GM20000 (cell line): ENCODE measurements at regions not wholly inside any gene's neighbourhood (a gene's known extent, or its start where the extent isn't known, plus 50 kb on each side); places are given as distances from the start of the nearest gene placed in this dataset.

Source experiments
- DNase-seq: peaks from one replicate; pipeline ENCODE4 v3.0.0; 2012; ENCODE audit warnings: low spot score
- TF ChIP-seq, protein P1 (sequence below): IDR thresholded peaks from 2 replicates; pipeline ENCODE4 v1.5.1; 2012; ENCODE audit warnings: mild to moderate bottlenecking, control low read depth; ENCODE audit errors: extremely low read depth, missing control alignments

DNA sequence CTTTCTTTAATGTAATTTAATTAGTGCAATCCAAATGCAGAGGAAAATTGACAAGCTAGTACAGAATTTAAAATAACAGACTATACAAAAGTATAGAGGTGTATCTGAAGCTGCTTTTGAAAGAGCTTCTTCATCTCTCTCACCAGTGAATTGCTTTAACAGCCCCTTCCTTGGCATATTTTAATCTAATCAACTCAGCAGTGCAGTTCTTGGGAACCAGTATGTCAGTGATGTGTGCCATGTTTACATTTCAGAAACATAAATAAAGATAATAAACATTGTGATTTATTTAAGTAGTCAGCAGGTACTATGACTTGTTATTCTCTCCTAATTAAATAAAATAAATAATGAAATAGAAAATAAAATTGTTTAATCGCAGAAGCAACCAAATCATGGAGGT is 1260.6 kb downstream of the NCAM2 start:
- TF ChIP-seq, protein P1, sequence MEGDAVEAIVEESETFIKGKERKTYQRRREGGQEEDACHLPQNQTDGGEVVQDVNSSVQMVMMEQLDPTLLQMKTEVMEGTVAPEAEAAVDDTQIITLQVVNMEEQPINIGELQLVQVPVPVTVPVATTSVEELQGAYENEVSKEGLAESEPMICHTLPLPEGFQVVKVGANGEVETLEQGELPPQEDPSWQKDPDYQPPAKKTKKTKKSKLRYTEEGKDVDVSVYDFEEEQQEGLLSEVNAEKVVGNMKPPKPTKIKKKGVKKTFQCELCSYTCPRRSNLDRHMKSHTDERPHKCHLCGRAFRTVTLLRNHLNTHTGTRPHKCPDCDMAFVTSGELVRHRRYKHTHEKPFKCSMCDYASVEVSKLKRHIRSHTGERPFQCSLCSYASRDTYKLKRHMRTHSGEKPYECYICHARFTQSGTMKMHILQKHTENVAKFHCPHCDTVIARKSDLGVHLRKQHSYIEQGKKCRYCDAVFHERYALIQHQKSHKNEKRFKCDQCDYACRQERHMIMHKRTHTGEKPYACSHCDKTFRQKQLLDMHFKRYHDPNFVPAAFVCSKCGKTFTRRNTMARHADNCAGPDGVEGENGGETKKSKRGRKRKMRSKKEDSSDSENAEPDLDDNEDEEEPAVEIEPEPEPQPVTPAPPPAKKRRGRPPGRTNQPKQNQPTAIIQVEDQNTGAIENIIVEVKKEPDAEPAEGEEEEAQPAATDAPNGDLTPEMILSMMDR = no peak
- no peak for DNase-seq

DNA sequence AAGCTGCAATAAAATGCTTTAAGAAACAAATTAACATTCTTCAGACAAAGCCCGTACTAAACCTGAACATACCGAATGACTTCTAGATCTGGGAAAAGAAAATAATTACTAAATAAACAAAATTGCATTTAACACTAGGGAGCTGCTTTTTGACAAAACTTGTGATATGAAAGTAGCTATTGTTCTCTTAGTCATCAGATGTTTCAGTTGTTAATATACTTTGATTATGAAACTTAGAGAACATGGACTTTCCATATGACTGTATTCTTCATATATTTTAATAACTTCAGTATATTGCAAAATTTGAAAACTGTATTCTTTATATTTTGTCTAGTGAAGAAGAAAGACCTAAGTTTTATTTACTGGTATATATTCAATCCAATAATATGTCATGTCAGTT is 1262.1 kb downstream of the NCAM2 start:
- no peak for DNase-seq

DNA sequence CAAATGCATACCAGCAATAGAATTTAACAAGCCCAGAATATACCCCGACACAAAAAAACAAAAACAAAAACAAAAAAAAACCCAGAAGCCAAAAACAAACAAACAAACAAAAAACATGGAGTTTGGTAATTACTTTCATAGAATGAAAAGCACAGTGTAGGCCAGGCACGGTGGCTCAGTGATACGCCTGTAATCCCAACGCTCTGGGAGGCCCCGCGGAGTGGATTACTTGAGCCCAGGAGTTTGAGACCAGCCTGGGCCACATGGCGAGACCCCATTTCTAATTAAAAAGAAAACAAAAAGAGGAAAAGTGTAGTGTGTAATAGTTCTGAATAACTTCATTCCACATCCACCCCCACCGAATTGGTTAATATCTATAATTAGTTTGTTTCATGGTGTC is 1265.7 kb downstream of the NCAM2 start:
- TF ChIP-seq, protein P1 = no peak

More for the DNA sequence above, 1262.1 kb downstream of the NCAM2 start:
- TF ChIP-seq, protein P1 = no peak

DNA sequence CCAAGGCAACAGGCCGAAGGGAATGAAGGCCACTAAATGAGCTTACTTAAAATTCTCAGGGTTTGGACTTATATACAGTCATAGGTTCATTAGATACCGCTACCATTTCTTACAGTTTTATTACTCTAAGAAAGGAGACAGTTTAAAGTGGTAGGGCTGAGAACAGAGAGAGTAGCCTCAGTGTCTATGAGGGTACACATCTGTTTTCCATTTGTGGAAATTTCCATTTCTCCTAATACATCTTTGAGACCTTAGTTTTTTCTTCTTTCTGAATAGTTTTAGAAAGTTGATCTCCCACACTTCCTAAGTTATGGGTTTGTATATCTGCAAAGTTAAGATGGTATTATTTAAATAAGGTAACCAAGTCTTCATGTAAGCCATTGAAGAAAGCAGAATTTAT is 1279.1 kb downstream of the NCAM2 start:
- no peak for DNase-seq
- TF ChIP-seq, protein P1 = no peak

More for the DNA sequence above, 1265.7 kb downstream of the NCAM2 start:
- no peak for DNase-seq

DNA sequence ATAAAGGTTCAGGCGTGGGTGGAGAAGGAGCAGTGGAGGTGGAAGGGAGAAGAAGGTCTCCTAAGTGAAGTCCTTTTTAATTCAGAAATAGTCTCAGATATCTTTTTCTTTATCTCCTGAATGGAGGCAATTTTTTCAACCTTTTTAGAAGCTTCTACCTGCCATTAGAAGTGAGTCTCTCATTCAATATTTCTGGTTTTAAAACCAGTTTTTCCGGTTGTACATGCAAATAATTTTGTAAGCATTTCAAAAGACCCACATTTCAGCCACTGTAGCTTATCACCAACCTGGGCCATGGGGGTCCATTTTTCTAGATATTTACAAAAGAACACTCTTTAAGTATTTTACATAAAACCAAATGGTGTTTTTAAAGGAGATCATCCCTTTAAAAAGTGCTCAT is 1280.2 kb downstream of the NCAM2 start:
- TF ChIP-seq, protein P1 = no peak

DNA sequence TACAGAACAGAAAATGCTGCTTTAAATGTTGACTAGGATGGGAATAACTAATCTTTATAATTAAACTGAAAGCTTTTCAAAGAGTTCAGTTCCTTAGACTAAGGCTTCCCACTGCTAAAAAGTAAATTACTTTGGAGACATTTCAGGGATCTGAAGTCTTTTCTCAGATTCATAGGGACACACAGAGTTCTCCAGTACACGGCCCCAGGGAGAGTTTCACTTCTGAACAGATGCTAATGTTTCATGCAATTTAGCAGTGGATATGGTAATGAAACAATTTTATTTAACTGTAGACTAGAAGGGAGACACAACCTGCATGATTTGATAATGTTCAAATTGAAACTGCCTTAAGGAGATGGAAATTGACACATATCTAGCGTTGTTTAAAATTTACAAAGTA is 1282.6 kb downstream of the NCAM2 start:
- TF ChIP-seq, protein P1 = no peak
- no peak for DNase-seq

More for the DNA sequence above, 1280.2 kb downstream of the NCAM2 start:
- DNase-seq = no peak

DNA sequence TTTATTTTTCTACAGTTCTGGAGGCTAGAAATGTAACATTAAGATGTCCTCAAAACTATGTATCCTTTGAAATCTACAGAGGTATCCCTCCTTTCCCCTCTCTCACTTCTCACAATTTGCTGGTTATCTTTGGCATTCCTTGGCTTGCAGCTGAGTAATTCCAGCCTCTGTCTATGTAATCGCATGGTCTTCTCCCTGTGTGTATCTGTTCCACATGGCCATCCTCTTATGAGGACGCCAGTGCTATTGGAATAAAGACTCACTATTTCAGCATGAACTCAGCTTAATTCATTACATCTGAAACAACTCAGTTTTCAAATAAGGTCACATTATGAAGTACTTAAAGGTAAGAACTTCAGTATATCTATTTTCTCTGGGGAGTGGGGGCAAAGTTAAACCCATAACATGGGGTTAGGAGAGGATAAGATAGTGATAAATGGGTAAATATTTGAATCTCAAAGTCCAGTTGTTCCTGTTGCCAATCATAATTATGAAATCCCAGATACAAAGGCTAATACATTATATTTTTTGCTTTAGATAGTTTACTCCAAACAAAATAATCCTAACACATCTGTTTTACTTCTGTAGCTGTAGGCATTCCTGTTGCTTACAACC is 1290.8 kb downstream of the NCAM2 start:
- DNase-seq = no peak
- TF ChIP-seq, protein P1 = no peak
